ENCODE measurements at regions not wholly inside any gene's neighbourhood (a gene's known extent, or its start where the extent isn't known, plus 50 kb on each side); places are given as distances from the start of the nearest gene placed in this dataset.

- TF ChIP-seq EP300 (IDR thresholded peaks at IDR 0.05) = no peak
- TF ChIP-seq POLR2AphosphoS5 (IDR thresholded peaks at IDR 0.05) = no peak
- no peak for TF ChIP-seq POLR2A (IDR thresholded peaks at IDR 0.05)
Observed at GRCh38 chr2:47688561-47688960, 94.4 kb upstream of the MSH6 start.
